GM23338 (cell line): ENCODE measurements at regions not wholly inside any gene's neighbourhood (a gene's known extent, or its start where the extent isn't known, plus 50 kb on each side); places are given as distances from the start of the nearest gene placed in this dataset.

Experiments used
- CREB1 ChIP-seq: fragments of 250-450 bp; sonication (Bioruptor Pico); IDR thresholded peaks from 2 replicates; pipeline ENCODE4 v1.5.0; 2020; ENCODE audit warnings: low read depth, mild to moderate bottlenecking, moderate library complexity
- EZH2 ChIP-seq: fragments of 200-600 bp; sonication (generic); IDR thresholded peaks from one replicate; pipeline ENCODE4 v1.8.0; 2017; ENCODE audit warnings: antibody characterized with exemption, mild to moderate bottlenecking, low read depth; ENCODE audit not compliant: unreplicated experiment
- EZH2phosphoT487 ChIP-seq: fragments of 200-600 bp; sonication (generic); IDR thresholded peaks from one replicate; pipeline ENCODE4 v1.8.1; 2018; ENCODE audit warnings: antibody characterized with exemption; ENCODE audit not compliant: unreplicated experiment
- JUNB ChIP-seq: IDR thresholded peaks from one replicate; pipeline ENCODE4 v1.6.1; 2016; ENCODE audit warnings: antibody characterized with exemption; ENCODE audit not compliant: unreplicated experiment
- NANOG ChIP-seq: IDR thresholded peaks from 2 replicates; pipeline ENCODE4 v1.6.1; 2016; ENCODE audit warnings: antibody characterized with exemption, borderline replicate concordance
- POLR2AphosphoS5 ChIP-seq: IDR thresholded peaks from 2 replicates; pipeline ENCODE4 v1.6.1; 2016; ENCODE audit warnings: antibody characterized with exemption, low read depth
- ZNF331 ChIP-seq: fragments of 250-450 bp; sonication (Bioruptor Pico); IDR thresholded peaks from 2 replicates; pipeline ENCODE4 v1.5.0; 2020; ENCODE audit warnings: low read depth, mild to moderate bottlenecking, moderate library complexity
- TF ChIP-seq, protein P1 (sequence below), 2 experiments: fragments of 200-600 bp in 1 of 2; sonication (generic) in 1 of 2; conservative IDR thresholded peaks; 2 replicates each; pipeline versions ENCODE4 v1.5.1 to v1.6.1; 2016 to 2017; ENCODE audit warnings: antibody characterized with exemption in 2 of 2, low read depth in 2 of 2, mild to moderate bottlenecking in 2 of 2, moderate library complexity in 1 of 2
- TF ChIP-seq, protein P2 (sequence below): IDR thresholded peaks from one replicate; pipeline ENCODE4 v1.6.1; 2018; ENCODE audit warnings: antibody characterized with exemption; ENCODE audit not compliant: unreplicated experiment
- TF ChIP-seq, protein P3 (sequence below): IDR thresholded peaks from 2 replicates; pipeline ENCODE4 v1.6.1; 2016; ENCODE audit warnings: antibody characterized with exemption

DNA sequence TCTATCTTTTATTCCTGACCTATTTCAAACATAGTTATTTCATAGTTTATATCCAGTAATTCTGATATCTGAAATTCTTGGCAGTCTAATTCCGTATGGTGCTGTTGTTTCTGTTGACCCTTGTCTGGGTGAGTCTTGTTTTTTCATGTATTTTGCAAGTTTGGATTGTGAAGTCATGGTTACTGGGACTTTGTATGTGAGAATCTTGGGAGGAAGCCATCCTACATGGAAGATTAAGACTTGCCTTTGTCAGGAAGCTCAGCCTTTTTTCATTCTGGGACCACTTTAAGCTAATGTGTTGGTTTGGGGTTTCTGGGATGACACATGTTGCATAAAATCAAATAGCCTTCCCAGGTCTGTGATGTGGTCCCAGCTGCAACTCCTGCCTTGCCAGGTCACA is 191.6 kb upstream of the E2F7 start:
- TF ChIP-seq, protein P1, sequence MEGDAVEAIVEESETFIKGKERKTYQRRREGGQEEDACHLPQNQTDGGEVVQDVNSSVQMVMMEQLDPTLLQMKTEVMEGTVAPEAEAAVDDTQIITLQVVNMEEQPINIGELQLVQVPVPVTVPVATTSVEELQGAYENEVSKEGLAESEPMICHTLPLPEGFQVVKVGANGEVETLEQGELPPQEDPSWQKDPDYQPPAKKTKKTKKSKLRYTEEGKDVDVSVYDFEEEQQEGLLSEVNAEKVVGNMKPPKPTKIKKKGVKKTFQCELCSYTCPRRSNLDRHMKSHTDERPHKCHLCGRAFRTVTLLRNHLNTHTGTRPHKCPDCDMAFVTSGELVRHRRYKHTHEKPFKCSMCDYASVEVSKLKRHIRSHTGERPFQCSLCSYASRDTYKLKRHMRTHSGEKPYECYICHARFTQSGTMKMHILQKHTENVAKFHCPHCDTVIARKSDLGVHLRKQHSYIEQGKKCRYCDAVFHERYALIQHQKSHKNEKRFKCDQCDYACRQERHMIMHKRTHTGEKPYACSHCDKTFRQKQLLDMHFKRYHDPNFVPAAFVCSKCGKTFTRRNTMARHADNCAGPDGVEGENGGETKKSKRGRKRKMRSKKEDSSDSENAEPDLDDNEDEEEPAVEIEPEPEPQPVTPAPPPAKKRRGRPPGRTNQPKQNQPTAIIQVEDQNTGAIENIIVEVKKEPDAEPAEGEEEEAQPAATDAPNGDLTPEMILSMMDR (conservative IDR thresholded peaks at IDR 0.05; ENCODE audit: low read depth in 2 of 2): no peak
- no peak for TF ChIP-seq EZH2
- no peak for TF ChIP-seq EZH2phosphoT487
- no peak for TF ChIP-seq POLR2AphosphoS5
- TF ChIP-seq JUNB: no peak
- TF ChIP-seq ZNF331 (CRISPR knock-in tag): no peak
- no peak for TF ChIP-seq NANOG
- TF ChIP-seq, protein P2, sequence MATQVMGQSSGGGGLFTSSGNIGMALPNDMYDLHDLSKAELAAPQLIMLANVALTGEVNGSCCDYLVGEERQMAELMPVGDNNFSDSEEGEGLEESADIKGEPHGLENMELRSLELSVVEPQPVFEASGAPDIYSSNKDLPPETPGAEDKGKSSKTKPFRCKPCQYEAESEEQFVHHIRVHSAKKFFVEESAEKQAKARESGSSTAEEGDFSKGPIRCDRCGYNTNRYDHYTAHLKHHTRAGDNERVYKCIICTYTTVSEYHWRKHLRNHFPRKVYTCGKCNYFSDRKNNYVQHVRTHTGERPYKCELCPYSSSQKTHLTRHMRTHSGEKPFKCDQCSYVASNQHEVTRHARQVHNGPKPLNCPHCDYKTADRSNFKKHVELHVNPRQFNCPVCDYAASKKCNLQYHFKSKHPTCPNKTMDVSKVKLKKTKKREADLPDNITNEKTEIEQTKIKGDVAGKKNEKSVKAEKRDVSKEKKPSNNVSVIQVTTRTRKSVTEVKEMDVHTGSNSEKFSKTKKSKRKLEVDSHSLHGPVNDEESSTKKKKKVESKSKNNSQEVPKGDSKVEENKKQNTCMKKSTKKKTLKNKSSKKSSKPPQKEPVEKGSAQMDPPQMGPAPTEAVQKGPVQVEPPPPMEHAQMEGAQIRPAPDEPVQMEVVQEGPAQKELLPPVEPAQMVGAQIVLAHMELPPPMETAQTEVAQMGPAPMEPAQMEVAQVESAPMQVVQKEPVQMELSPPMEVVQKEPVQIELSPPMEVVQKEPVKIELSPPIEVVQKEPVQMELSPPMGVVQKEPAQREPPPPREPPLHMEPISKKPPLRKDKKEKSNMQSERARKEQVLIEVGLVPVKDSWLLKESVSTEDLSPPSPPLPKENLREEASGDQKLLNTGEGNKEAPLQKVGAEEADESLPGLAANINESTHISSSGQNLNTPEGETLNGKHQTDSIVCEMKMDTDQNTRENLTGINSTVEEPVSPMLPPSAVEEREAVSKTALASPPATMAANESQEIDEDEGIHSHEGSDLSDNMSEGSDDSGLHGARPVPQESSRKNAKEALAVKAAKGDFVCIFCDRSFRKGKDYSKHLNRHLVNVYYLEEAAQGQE: no peak
- TF ChIP-seq CREB1 (CRISPR knock-in tag): no peak
- TF ChIP-seq, protein P3, sequence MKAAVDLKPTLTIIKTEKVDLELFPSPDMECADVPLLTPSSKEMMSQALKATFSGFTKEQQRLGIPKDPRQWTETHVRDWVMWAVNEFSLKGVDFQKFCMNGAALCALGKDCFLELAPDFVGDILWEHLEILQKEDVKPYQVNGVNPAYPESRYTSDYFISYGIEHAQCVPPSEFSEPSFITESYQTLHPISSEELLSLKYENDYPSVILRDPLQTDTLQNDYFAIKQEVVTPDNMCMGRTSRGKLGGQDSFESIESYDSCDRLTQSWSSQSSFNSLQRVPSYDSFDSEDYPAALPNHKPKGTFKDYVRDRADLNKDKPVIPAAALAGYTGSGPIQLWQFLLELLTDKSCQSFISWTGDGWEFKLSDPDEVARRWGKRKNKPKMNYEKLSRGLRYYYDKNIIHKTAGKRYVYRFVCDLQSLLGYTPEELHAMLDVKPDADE: no peak
